ENCODE measurements at regions not wholly inside any gene's neighbourhood (a gene's known extent, or its start where the extent isn't known, plus 50 kb on each side); places are given as distances from the start of the nearest gene placed in this dataset.
"Not testable (repeated sequence)": the region's sequence is repeated elsewhere in the genome, so short reads cannot be mapped to it uniquely, and the experiment has no call there.

GRCh38 chr4:3594751-3595150 is 62.5 kb upstream of the LRPAP1 start:
- not testable (repeated sequence) for TF ChIP-seq CTCF (IDR thresholded peaks at IDR 0.05; ENCODE audit: poor library complexity); EZH2phosphoT487 (IDR thresholded peaks at IDR 0.05; ENCODE audit: low read depth, severe bottlenecking, unreplicated experiment); EZH2 (IDR thresholded peaks at IDR 0.05; ENCODE audit: borderline replicate concordance)

Measured in hepatocyte (in vitro differentiated cells).